PC-3 (cell line): ENCODE measurements at regions not wholly inside any gene's neighbourhood (a gene's known extent, or its start where the extent isn't known, plus 50 kb on each side); places are given as distances from the start of the nearest gene placed in this dataset.

Experiments
- ATAC-seq: fragments of 200-7000 bp; cut with Tn5 transposase; 2 replicates; pipeline ENCODE4 v1.9.1; 2020; ENCODE audit warnings: mild to moderate bottlenecking, moderate library complexity
- BruUV-seq: library from RNA; stranded (reverse); fragments of 400-500 nt; replicated peaks from 2 replicates; lab custom pipeline; 2021; lab: Mats Ljungman, UMichigan
- CTCF ChIA-PET: fragments of 300-600 bp; sonication (Branson Sonifier 250); formaldehyde crosslinking; loops from one replicate; lab custom pipeline; 2022; ENCODE audit warnings: antibody characterized with exemption; lab: Charles Lee
- POLR2A ChIA-PET: fragments of 300-600 bp; sonication (Branson Sonifier 250); formaldehyde crosslinking; loops from one replicate; lab custom pipeline; 2022; ENCODE audit warnings: antibody characterized with exemption; ENCODE audit not compliant: unreplicated experiment; lab: Charles Lee
- DNase-seq: peaks from one replicate; pipeline ENCODE4 v3.0.0-alpha.2; 2015
- H2AFZ ChIP-seq: fragments of 300-600 bp; sonication (generic); 2 replicates; pipeline ENCODE4 v1.6.0; 2016; ENCODE audit warnings: antibody characterized with exemption, low read length
- H3F3A ChIP-seq: fragments of 300-600 bp; sonication (generic); one replicate; pipeline ENCODE4 v1.6.0; 2017; ENCODE audit warnings: antibody characterized with exemption, low read length, control low read depth, mild to moderate bottlenecking; ENCODE audit not compliant: unreplicated experiment
- H3K27ac ChIP-seq: fragments of 300-600 bp; sonication (generic); 2 replicates; pipeline ENCODE4 v1.5.1; 2016; ENCODE audit warnings: mild to moderate bottlenecking, low read length
- H3K27me3 ChIP-seq: fragments of 300-600 bp; sonication (generic); 2 replicates; pipeline ENCODE4 v1.6.1; 2016; ENCODE audit warnings: low read length, mixed read lengths
- H3K36me3 ChIP-seq: fragments of 300-600 bp; sonication (generic); 2 replicates; pipeline ENCODE4 v1.6.1; 2016; ENCODE audit warnings: low read depth, mixed run types, low read length, mixed read lengths
- H3K4me1 ChIP-seq: fragments of 300-600 bp; sonication (generic); 2 replicates; pipeline ENCODE4 v1.5.1; 2016; ENCODE audit warnings: low read length; ENCODE audit not compliant: insufficient read depth
- H3K4me2 ChIP-seq: fragments of 300-600 bp; sonication (generic); 2 replicates; pipeline ENCODE4 v1.6.0; 2016; ENCODE audit warnings: low read length
- H3K4me3 ChIP-seq: fragments of 300-600 bp; sonication (generic); 2 replicates; pipeline ENCODE4 v1.5.1; 2016; ENCODE audit warnings: mild to moderate bottlenecking, low read length, mixed read lengths
- H3K79me2 ChIP-seq: fragments of 300-600 bp; sonication (generic); 2 replicates; pipeline ENCODE4 v1.6.1; 2017; ENCODE audit warnings: low read length, mixed read lengths
- H3K9ac ChIP-seq: fragments of 300-600 bp; sonication (generic); 2 replicates; pipeline ENCODE4 v1.6.0; 2016; ENCODE audit warnings: mild to moderate bottlenecking, low read length
- H3K9me2 ChIP-seq: fragments of 300-600 bp; sonication (generic); replicated peaks from 2 replicates; pipeline ENCODE4 v1.6.1; 2016; ENCODE audit warnings: mixed run types, low read length, mixed read lengths
- H3K9me3 ChIP-seq: fragments of 300-600 bp; sonication (generic); 2 replicates; pipeline ENCODE4 v1.6.1; 2016; ENCODE audit warnings: low read length, mixed read lengths
- H4K20me1 ChIP-seq: fragments of 300-600 bp; sonication (generic); 2 replicates; pipeline ENCODE4 v1.6.1; 2016; ENCODE audit warnings: low read length, mixed read lengths
- EZH2 ChIP-seq: fragments of 300-600 bp; sonication (generic); IDR thresholded peaks from one replicate; pipeline ENCODE4 v1.6.1; 2017; ENCODE audit warnings: antibody characterized with exemption, mild to moderate bottlenecking, low read length; ENCODE audit not compliant: unreplicated experiment
- EZH2phosphoT487 ChIP-seq: fragments of 300-600 bp; sonication (generic); IDR thresholded peaks from 2 replicates; pipeline ENCODE4 v1.6.1; 2018; ENCODE audit warnings: mild to moderate bottlenecking, antibody characterized with exemption, low read length, borderline replicate concordance
- intact Hi-C: fragments of 100-400 bp; cut with micrococcal nuclease; formaldehyde crosslinking; loops from 2 replicates; pipeline ENCODE4 v1.9.0; 2023
- TF ChIP-seq, protein P1 (sequence below): fragments of 300-600 bp; sonication (generic); conservative IDR thresholded peaks from 2 replicates; pipeline ENCODE4 v1.5.1; 2017; ENCODE audit warnings: antibody characterized with exemption, low read depth, mild to moderate bottlenecking, low read length

DNA sequence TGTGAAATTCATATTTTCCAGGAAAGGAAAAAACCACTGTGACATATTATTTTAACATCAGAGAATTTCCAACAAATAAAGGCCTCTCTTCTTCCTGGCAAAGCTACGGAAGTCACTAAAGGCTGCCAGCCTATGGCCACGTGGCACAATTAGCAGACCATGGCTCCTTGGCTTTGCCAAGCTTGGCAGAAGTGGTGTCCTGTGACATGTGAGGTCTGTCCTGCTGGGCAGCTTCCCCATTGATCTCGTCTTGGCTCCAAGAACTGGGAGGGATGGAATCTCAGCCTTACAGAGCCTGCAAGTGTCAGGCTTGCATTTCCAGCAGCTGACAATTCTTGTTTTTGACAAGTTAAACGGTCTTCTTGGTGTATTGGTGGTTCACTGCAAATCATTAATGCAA, 226.9 kb upstream of the THSD7B start:
- Histone ChIP-seq H3K4me3 (no peak overlapping the region), H3K9ac (no peak overlapping the region), H4K20me1 (no peaks in the 10 kb centered on the region), H3K4me1 (no peaks in the 10 kb centered on the region), H3K36me3 (no peaks in the 10 kb centered on the region), H3K27me3 (no peaks in the 10 kb centered on the region), H2AFZ (no peak overlapping the region), H3K9me3 (no peaks in the 10 kb centered on the region), H3K4me2 (no peak overlapping the region), H3K27ac (no peak overlapping the region), H3K9me2 (no peaks in the 10 kb centered on the region), H3F3A (no peaks in the 10 kb centered on the region), H3K79me2 (no peaks in the 10 kb centered on the region)
- ATAC-seq (no peak), DNase-seq (no peak)
- intact Hi-C loops, result no loop called here
- TF ChIP-seq EZH2phosphoT487, result no peak
- TF ChIP-seq, protein P1, sequence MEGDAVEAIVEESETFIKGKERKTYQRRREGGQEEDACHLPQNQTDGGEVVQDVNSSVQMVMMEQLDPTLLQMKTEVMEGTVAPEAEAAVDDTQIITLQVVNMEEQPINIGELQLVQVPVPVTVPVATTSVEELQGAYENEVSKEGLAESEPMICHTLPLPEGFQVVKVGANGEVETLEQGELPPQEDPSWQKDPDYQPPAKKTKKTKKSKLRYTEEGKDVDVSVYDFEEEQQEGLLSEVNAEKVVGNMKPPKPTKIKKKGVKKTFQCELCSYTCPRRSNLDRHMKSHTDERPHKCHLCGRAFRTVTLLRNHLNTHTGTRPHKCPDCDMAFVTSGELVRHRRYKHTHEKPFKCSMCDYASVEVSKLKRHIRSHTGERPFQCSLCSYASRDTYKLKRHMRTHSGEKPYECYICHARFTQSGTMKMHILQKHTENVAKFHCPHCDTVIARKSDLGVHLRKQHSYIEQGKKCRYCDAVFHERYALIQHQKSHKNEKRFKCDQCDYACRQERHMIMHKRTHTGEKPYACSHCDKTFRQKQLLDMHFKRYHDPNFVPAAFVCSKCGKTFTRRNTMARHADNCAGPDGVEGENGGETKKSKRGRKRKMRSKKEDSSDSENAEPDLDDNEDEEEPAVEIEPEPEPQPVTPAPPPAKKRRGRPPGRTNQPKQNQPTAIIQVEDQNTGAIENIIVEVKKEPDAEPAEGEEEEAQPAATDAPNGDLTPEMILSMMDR, result no peak
- TF ChIP-seq EZH2, result no peak
- CTCF ChIA-PET, result no interaction called here
- no TSS peak for BruUV-seq
- POLR2A ChIA-PET, result no interaction called here

DNA sequence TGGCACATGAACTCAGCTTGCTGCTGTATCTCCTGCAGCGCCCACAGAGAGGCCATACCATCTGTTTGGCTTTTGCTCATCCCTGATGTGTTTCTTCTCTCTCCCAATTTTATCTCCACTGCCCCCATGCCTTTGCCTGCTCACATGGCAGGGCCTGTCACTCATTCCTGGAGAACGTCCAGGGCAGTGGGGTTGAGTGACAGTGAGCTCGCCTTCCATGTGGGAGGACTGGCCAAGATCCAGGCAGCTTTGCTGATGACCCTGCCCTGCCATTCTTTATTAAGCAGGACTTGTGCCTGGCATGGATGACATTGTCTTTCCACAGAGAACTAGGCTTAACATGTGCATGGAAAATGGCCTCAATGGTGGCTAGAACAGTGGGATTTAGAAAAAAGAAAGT, 230.5 kb upstream of the THSD7B start:
- H3K27me3 ChIP-seq, result no peaks in the 10 kb centered on the region
- TF ChIP-seq, protein P1, result no peak
- TF ChIP-seq EZH2phosphoT487 (no peak), EZH2 (no peak)
- H3K79me2 ChIP-seq, result no peaks in the 10 kb centered on the region
- H3K27ac ChIP-seq, result no peak overlapping the region
- H4K20me1 ChIP-seq, result no peaks in the 10 kb centered on the region
- DNase-seq (no peak), ATAC-seq (no peak)
- no peaks in the 10 kb centered on the region for H3K9me2 ChIP-seq
- intact Hi-C loops, result no loop called here
- H3F3A ChIP-seq, result no peaks in the 10 kb centered on the region
- no peak overlapping the region for H3K9ac ChIP-seq
- ChIA-PET POLR2A (no interaction called here), CTCF (no interaction called here)
- H3K36me3 ChIP-seq, result no peaks in the 10 kb centered on the region
- no TSS peak for BruUV-seq
- no peaks in the 10 kb centered on the region for H3K9me3 ChIP-seq
- no peak overlapping the region for H3K4me3 ChIP-seq
- H3K4me1 ChIP-seq, result no peaks in the 10 kb centered on the region
- H3K4me2 ChIP-seq, result no peak overlapping the region
- H2AFZ ChIP-seq, result no peak overlapping the region

DNA sequence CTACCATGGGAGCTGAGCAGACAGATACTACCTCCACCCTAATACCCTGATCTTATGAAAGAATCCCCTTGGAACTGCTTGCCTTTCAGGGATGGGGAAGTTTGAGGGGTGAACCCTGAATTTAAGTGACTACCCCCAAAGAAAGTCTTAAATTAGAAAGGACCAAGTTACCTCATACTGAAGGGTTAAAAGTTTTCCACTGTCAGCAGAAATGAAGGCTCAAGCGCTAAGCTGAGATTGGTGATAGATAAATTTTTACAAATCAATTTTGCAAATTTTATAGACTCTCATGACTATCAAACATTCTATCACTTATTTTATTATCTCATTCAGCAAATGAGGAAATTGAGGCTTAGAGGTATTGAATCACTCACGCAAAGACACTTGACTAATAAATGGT, 233.2 kb upstream of the THSD7B start:
- H3K4me2 ChIP-seq, result no peak overlapping the region
- TF ChIP-seq, protein P1, result no peak
- no peak for TF ChIP-seq EZH2
- no peak for TF ChIP-seq EZH2phosphoT487
- H3K27ac ChIP-seq, result no peak overlapping the region
- no peaks in the 10 kb centered on the region for H4K20me1 ChIP-seq
- no peak overlapping the region for H3K4me3 ChIP-seq
- no peaks in the 10 kb centered on the region for H3K79me2 ChIP-seq
- POLR2A ChIA-PET, result no interaction called here
- intact Hi-C loops, result no loop called here
- BruUV-seq, result no TSS peak
- DNase-seq (no peak), ATAC-seq (no peak)
- H3K27me3 ChIP-seq, result no peaks in the 10 kb centered on the region
- no peaks in the 10 kb centered on the region for H3K4me1 ChIP-seq
- H3K9ac ChIP-seq, result no peak overlapping the region
- H3K9me2 ChIP-seq, result no peaks in the 10 kb centered on the region
- CTCF ChIA-PET, result no interaction called here
- H3F3A ChIP-seq, result no peaks in the 10 kb centered on the region
- H2AFZ ChIP-seq, result no peak overlapping the region
- H3K9me3 ChIP-seq, result no peaks in the 10 kb centered on the region
- H3K36me3 ChIP-seq, result no peaks in the 10 kb centered on the region
